ENCODE measurements at regions not wholly inside any gene's neighbourhood (a gene's known extent, or its start where the extent isn't known, plus 50 kb on each side); places are given as distances from the start of the nearest gene placed in this dataset.

GRCh38 chr15:47493357-47494247 lies 223.7 kb upstream of the SEMA6D start:
- TF ChIP-seq REST (IDR thresholded peaks at IDR 0.05; ENCODE audit: low read depth) (no peak), MAX (IDR thresholded peaks at IDR 0.05) (no peak), NFIC (IDR thresholded peaks at IDR 0.05) (no peak), CREB1 (IDR thresholded peaks at IDR 0.05; ENCODE audit: low read depth) (no peak), CEBPB (IDR thresholded peaks at IDR 0.05) (no peak), EP300 (IDR thresholded peaks at IDR 0.05; ENCODE audit: borderline replicate concordance) (no peak), TAF1 (IDR thresholded peaks at IDR 0.05; ENCODE audit: low read depth) (no peak), RAD21 (IDR thresholded peaks at IDR 0.05; ENCODE audit: low read depth) (no peak), YY1 (IDR thresholded peaks at IDR 0.05; ENCODE audit: low read depth) (no peak), USF1 (IDR thresholded peaks at IDR 0.05) (no peak), FOXM1 (IDR thresholded peaks at IDR 0.05; ENCODE audit: borderline replicate concordance, low read depth) (no peak), TEAD4 (IDR thresholded peaks at IDR 0.05) (no peak), ZBTB7A (IDR thresholded peaks at IDR 0.05; ENCODE audit: low read depth) (no peak), TCF12 (IDR thresholded peaks at IDR 0.05; ENCODE audit: low read depth) (no peak)
